Activated T-cell treated with anti-CD3 and anti-CD28 coated beads, Interleukin-2, amount 50 U/mL, for 72 hours (primary cell): ENCODE measurements at regions not wholly inside any gene's neighbourhood (a gene's known extent, or its start where the extent isn't known, plus 50 kb on each side); places are given as distances from the start of the nearest gene placed in this dataset.
A peak's percentile ranks its signal among the peaks of the same experiment; 100 is the strongest.

ENCODE experiments used
- ATAC-seq, 2 donors: fragments of 150-1000 bp; cut with Tn5 transposase; replicated peaks in 1 of 2; 2 replicates each; pipeline ENCODE4 v1.10.0; 2021; ENCODE audit warnings: moderate library complexity in 2 of 2, mild to moderate bottlenecking in 1 of 2
- DNase-seq, 2 donors: peaks; one replicate each; pipeline ENCODE4 v3.0.0; 2021 to 2022; ENCODE audit warnings: mixed read lengths in 1 of 2
- H3K27ac Mint-ChIP-seq: one replicate; pipeline ENCODE4 v1.8.0; 2022; ENCODE audit warnings: mild to moderate bottlenecking, moderate library complexity, mixed read lengths
- H3K27me3 Mint-ChIP-seq: one replicate; pipeline ENCODE4 v1.8.0; 2022; ENCODE audit warnings: low read depth, mixed read lengths
- H3K36me3 Mint-ChIP-seq, 2 donors: one replicate each; pipeline ENCODE4 v1.8.0; 2022; ENCODE audit warnings: mixed read lengths in 2 of 2, mild to moderate bottlenecking in 1 of 2; ENCODE audit not compliant: insufficient read depth in 2 of 2
- H3K4me1 Mint-ChIP-seq: one replicate; pipeline ENCODE4 v1.8.0; 2022; ENCODE audit warnings: low read depth, mixed read lengths
- H3K4me3 Mint-ChIP-seq, 2 donors: one replicate each; pipeline ENCODE4 v1.8.0; 2022; ENCODE audit warnings: mild to moderate bottlenecking in 2 of 2, mixed read lengths in 2 of 2, moderate library complexity in 2 of 2
- H3K9me3 Mint-ChIP-seq, 2 donors: one replicate each; pipeline ENCODE4 v1.8.0; 2022; ENCODE audit warnings: mixed read lengths in 2 of 2

DNA sequence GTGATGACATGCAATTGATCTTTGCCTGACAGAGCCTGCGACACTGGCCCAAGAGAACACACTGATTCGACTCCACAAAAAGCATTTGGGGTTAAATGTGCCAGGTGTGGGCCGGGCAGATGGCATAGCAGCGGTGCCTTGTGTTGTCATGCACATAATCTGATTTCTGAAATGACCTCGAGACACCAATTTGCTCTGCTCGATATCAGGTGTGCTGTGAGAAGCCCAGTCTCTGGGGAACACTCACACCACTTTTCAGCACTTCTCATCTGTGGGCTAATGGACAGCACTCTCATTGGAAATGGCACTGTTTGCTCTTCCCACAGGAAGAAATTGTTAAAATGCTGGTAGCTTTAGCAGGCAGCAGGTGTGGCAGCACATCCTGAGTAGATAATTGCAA is 738.3 kb upstream of the TENM3 start:
- Mint-ChIP-seq H3K4me3 (no peak overlapping the region), H3K4me1 (no peaks in the 10 kb centered on the region), H3K9me3 (peaks cover 0 to 2% of the 10 kb centered on the region in 2 donors), H3K36me3 (no peaks in the 10 kb centered on the region), H3K27ac (no peak overlapping the region), H3K27me3 (no peaks in the 10 kb centered on the region)
- ATAC-seq (no peak), DNase-seq (no peak)

DNA sequence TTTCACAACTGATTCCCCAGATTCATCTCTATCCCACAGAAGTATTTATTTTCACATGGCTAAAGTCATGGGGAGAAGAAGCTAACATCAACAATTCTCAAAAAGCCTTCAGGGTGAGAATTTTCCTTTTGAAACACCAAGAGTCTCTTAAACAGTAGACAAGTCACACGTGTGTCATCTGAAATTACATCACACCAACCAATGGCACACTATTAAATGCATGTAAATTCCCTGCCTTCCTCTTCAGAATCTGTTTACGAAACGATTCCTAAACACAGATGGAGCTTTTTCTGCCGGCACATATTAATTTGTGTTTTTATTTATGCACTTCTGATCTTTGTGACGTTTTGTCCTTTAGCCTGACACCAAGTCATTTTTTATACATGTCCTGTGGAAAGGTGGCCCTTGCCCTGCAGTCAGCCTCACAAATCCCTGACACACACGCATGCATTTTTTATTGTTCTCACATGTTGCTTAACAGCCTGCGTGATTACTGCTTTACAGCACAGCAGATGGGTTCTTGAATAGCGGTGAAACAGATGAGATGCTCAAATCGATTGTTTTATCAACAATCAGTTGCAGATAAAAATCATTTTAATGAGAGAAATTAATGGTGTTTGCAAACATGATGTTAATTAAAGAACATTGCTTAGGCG is 735.9 kb upstream of the TENM3 start:
- Mint-ChIP-seq H3K4me3 (no peak overlapping the region), H3K9me3 (peaks cover 0 to 2% of the 10 kb centered on the region in 2 donors)
- ATAC-seq = no peak

DNA sequence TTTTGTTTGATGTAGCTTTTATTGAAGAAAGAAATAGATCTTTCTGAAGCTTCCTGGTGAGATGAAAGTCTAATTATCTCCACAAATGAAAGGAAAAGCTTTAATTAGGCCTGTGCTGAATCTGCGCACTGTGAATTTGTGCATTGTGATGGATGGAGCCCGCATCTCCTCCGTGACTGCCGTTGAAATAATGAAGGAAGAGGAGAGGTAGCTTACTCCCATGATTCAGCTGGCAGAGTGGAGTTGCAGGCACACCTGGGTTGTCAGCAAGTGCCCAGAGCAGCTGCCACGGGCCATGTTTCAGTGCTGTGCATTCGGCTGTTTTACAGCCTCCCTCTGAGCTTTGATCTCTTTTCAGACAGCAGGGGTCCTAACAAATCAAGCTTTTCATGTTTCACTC is 735.3 kb upstream of the TENM3 start:
- Mint-ChIP-seq H3K9me3 (peaks cover 0 to 2% of the 10 kb centered on the region in 2 donors), H3K36me3 (no peaks in the 10 kb centered on the region), H3K27me3 (no peaks in the 10 kb centered on the region)

More for the DNA sequence above, 735.9 kb upstream of the TENM3 start:
- Mint-ChIP-seq H3K27me3 (no peaks in the 10 kb centered on the region), H3K27ac (no peak overlapping the region), H3K36me3 (no peaks in the 10 kb centered on the region), H3K4me1 (no peaks in the 10 kb centered on the region)
- no peak for DNase-seq

DNA sequence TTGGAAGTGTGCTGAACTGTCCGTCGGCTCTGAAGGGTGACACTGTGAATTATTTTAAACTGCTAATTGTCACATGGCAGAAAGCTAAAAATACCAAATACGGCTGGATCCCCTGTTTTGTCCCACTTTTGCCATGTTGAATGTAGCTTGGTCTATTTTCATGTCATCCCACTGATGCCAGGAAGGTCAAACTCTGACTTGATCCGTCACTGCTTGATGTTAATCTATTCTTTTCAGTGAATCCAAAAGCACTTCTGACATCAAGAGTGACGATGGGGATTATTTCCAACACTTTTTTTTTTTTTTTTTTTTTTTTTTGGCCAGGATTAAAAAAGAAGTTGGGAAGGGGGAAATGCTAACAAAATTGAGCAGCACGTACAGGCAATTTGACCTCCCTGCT is 734.6 kb upstream of the TENM3 start:
- Mint-ChIP-seq H3K9me3 (peaks cover 0 to 2% of the 10 kb centered on the region in 2 donors), H3K36me3 (no peaks in the 10 kb centered on the region), H3K27me3 (no peaks in the 10 kb centered on the region), H3K4me3 (no peak overlapping the region), H3K4me1 (no peaks in the 10 kb centered on the region), H3K27ac (no peak overlapping the region)
- DNase-seq = no peak
- ATAC-seq = no peak

More for the DNA sequence above, 735.3 kb upstream of the TENM3 start:
- Mint-ChIP-seq H3K4me3 (no peak overlapping the region), H3K4me1 (no peaks in the 10 kb centered on the region), H3K27ac (no peak overlapping the region)
- no peak for DNase-seq
- ATAC-seq = no peak

DNA sequence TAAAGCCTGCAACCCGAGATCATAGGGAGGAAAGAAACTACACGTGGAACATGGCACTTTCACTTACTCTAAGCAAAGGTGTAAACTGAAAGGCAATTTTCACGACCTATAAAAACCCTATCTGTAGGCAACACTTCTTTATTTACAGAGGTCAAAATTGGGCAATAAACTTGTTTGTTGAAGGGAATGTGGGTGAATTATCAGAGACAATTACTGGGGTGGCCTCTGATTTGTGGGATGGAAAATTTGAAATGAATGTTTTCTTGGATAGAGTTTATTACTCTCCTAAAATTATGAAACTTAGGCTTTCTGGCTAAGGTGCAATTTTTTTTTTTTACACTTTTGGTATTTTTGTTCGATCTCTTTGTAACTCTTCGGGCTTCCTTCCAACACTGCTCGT is 734.1 kb upstream of the TENM3 start:
- Mint-ChIP-seq H3K27ac (no peak overlapping the region), H3K4me1 (no peaks in the 10 kb centered on the region), H3K36me3 (no peaks in the 10 kb centered on the region), H3K4me3 (no peak overlapping the region), H3K27me3 (no peaks in the 10 kb centered on the region), H3K9me3 (peaks cover 0 to 2% of the 10 kb centered on the region in 2 donors)
- ATAC-seq (no peak), DNase-seq (no peak)

DNA sequence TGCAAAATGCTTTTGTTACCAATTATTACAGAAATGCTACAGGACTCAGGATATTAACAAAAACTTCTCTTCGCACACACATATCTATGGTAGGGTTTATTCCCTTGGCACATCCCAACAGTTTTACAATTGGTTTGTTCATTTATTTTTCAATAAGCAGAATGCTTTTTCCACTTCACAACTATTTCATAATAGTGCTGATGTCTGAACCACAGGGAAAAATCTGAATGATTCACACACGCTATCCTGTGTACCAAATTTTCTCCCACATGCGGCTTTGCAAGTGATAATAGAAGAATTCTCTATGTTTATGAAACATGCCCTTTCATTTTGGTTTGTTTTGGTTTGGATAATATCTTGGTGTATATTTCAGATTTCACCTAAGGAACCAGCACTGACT is 725.7 kb upstream of the TENM3 start:
- Mint-ChIP-seq H3K4me3 (no peak overlapping the region), H3K27ac (no peak overlapping the region), H3K27me3 (no peaks in the 10 kb centered on the region), H3K4me1 (no peaks in the 10 kb centered on the region), H3K36me3 (no peaks in the 10 kb centered on the region), H3K9me3 (peaks cover 1 to 5% of the 10 kb centered on the region in 2 donors)
- ATAC-seq (no peak), DNase-seq (no peak)

DNA sequence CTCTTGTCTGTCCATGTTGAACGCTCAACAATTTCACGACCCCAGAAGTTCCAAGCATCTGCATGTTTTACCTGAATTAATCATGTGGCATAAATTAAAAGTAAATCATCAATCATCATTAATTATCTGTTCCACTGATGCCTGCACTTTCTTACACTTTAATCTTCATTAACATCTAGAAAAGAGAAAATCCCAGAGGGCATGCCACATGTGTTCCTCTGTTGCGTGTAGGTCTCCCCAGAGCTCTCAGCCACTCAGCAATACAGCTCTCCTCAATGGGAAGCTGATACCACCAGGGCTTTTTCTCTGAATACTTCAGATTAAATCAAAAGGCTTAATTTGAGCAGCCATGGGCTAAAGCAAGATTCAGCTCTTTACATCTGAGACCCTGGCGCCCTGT is 722.4 kb upstream of the TENM3 start:
- Mint-ChIP-seq H3K36me3 (no peaks in the 10 kb centered on the region), H3K4me3 (no peak overlapping the region), H3K27ac (no peak overlapping the region), H3K9me3 (peaks cover 0 to 7% of the 10 kb centered on the region in 2 donors), H3K4me1 (no peaks in the 10 kb centered on the region), H3K27me3 (no peaks in the 10 kb centered on the region)
- DNase-seq (no peak), ATAC-seq (no peak)

DNA sequence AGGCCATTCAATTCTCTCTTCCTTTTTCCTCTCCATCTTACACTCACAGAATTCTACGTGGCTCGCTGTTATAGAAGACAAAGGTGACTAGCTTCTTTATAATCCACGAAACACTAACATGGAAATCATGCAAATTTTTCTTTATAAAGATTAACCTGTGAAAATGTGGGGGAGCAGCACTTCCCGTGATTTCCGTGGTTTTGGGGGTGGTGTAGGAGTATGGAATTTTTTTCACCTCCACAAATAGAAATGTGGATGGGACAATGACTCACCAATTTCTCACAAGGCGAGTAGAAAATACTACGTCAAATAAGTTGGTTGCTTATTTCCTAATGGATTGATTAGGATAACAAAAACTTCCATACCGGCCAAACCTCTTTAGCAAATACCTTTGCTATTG is 719.2 kb upstream of the TENM3 start:
- H3K27ac Mint-ChIP-seq = no peak overlapping the region
- no peaks in the 10 kb centered on the region for H3K27me3 Mint-ChIP-seq
- H3K36me3 Mint-ChIP-seq = no peaks in the 10 kb centered on the region
- no peak for ATAC-seq
- DNase-seq = no peak
- H3K4me1 Mint-ChIP-seq = no peaks in the 10 kb centered on the region
- peaks cover 0 to 5% of the 10 kb centered on the region in 2 donors for H3K9me3 Mint-ChIP-seq
- H3K4me3 Mint-ChIP-seq = no peak overlapping the region

DNA sequence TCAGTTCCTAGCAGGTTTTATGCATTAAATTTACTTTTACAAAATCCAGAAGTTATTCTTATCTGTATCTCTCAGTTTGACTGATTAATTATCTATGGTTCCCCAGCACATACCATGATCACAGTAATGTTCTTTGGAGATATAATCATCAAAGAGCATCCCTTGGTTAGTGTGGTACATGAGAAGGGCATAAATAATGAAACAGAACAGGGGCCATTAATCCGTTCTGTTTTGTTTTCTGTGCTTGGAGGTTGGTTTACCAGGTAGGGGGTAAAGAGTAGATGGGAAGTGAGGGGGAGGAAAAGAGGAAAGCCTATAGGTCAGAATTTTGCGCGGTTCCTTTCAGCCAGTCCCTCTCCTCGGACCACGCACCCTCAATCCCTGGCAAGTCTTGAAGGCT is 718.7 kb upstream of the TENM3 start:
- ATAC-seq = no peak
- no peak overlapping the region for H3K4me3 Mint-ChIP-seq
- H3K9me3 Mint-ChIP-seq = peaks cover 0 to 4% of the 10 kb centered on the region in 2 donors
- H3K36me3 Mint-ChIP-seq = no peaks in the 10 kb centered on the region
- no peak for DNase-seq
- H3K27me3 Mint-ChIP-seq = no peaks in the 10 kb centered on the region
- H3K4me1 Mint-ChIP-seq = no peaks in the 10 kb centered on the region
- no peak overlapping the region for H3K27ac Mint-ChIP-seq

DNA sequence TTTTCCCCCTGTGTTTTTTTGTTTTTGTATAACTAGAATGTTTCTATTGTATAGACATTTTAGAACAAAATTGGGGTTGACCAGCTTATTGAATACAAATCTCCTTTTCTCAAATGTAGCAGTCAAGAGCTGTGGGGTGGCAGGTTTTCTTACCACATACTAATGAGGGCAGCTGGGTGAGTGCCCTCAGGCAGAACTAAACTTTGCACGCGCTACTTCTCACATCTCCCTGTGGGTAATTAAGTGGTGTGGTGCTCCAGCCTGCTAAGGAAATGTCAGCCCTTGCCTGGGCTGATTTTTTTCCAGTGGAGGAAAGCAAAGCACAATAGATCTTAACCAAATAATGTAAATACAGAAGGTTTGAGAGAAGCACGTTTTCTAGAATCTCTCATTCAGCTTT is 717.6 kb upstream of the TENM3 start:
- Mint-ChIP-seq H3K36me3 (no peaks in the 10 kb centered on the region), H3K9me3 (peaks cover 0 to 4% of the 10 kb centered on the region in 2 donors), H3K27me3 (no peaks in the 10 kb centered on the region), H3K4me1 (no peaks in the 10 kb centered on the region), H3K4me3 (no peak overlapping the region), H3K27ac (no peak overlapping the region)
- ATAC-seq (no peak), DNase-seq (no peak)

DNA sequence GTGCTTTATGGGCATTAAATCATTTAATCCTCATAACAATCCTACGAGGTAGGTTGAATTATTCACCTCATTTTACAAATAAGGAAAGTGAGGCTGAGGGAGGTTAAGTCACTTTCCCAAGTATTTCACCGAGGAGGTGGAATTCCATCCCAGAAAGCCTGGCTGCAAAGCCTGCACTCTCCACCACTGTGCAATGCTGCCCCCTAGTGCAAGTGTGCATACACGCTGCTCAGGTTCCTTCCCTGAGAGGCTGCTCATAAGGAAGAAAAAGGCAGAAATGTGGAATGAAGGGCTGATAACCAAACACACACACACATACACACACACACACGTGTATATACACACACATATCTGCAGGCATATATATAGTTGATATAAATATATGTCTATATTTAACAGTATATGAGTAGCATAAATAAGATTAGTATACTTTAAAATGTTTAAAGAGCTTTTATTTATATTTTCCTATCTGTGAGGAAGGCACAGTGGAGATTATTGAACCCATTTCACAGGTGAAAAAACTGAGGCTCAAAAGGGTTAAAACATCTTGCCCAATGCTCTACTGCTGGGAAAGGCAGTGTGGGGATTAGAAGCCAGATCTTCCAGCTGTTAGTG is 714.5 kb upstream of the TENM3 start:
- peak; percentile 25 for DNase-seq
- Mint-ChIP-seq H3K4me1 (no peaks in the 10 kb centered on the region), H3K4me3 (no peak overlapping the region), H3K36me3 (no peaks in the 10 kb centered on the region), H3K27me3 (no peaks in the 10 kb centered on the region), H3K9me3 (peaks cover 4 to 9% of the 10 kb centered on the region in 2 donors), H3K27ac (no peak overlapping the region)
- no peak for ATAC-seq

DNA sequence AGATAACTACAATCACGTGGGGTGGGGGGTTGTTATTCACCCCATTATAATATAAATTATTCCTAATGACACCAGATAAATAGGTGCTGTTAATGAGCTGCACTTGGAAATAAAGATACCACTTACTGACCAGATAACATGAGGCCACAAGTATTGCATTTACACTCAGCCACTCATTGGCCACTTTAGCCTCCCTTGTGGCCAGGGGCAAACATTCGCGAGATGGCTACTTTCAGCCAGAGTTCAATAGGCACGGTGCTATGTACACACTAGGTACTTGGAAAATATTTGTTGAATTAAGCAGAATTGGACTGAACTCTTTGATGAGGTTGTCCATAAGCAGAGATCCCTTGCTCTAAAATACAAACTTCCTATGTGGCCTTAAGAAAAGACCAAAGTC is 713.7 kb upstream of the TENM3 start:
- no peak for DNase-seq
- H3K36me3 Mint-ChIP-seq = no peaks in the 10 kb centered on the region
- H3K27ac Mint-ChIP-seq = no peak overlapping the region

DNA sequence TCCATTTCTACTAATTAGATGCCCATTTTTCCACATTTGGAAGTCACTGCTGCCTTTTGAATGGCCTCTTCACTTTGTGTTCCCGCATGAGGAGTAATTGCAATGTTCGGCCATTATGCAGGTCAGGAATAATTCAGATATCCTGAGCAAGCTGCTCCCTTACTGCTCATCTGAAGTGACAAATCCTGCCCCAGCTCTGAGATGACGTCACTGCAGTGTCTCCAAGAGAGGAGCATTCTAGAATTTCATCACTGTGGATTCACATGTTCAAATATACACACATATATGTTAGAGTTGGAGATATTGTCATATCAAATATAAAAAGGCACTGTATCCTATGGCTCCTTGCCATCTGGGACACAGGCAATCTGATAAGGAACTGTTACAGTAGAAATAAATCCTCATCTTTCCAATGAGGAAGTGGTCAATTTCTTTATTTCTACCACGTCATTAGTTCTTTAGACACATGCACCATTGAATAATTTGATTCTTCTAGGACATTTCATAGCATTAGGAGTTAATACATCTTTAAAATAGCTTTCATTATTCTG is 706.9 kb upstream of the TENM3 start:
- Mint-ChIP-seq H3K36me3 (peaks cover 0 to 2% of the 10 kb centered on the region in 2 donors), H3K4me1 (no peaks in the 10 kb centered on the region), H3K4me3 (no peak overlapping the region), H3K27ac (no peak overlapping the region), H3K27me3 (no peaks in the 10 kb centered on the region), H3K9me3 (peaks cover 11 to 16% of the 10 kb centered on the region in 2 donors)
- no peak for ATAC-seq
- no peak for DNase-seq

More for the DNA sequence above, 713.7 kb upstream of the TENM3 start:
- H3K9me3 Mint-ChIP-seq = peaks cover 4 to 10% of the 10 kb centered on the region in 2 donors
- H3K4me1 Mint-ChIP-seq = no peaks in the 10 kb centered on the region
- ATAC-seq = no peak
- H3K27me3 Mint-ChIP-seq = no peaks in the 10 kb centered on the region
- H3K4me3 Mint-ChIP-seq = no peak overlapping the region
